ENCODE measurements at regions not wholly inside any gene's neighbourhood (a gene's known extent, or its start where the extent isn't known, plus 50 kb on each side); places are given as distances from the start of the nearest gene placed in this dataset.

DNA sequence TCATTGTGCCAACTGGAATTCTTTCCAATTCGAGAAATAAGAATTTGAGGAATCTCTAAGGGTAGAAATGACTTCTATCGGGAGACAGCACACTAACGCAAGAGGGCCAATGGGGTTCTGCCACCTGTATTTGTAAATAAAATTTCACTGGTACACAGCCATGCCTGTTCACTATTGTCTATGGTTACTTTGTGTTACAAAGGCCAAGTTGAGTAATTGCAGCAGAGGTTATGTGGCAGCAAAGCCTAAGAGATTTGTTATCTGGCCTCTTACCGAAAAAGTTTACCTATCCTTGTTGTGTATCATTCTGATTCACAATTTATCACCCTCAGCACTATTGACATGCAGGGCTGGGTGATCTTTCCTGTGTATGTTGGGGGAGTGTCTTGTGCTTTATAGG is 278.0 kb downstream of the KLF5 start:
- H3K27ac ChIP-seq: no peak overlapping the region
- H3K36me3 ChIP-seq (ENCODE audit: insufficient read depth, low read length): no peaks in the 10 kb centered on the region
- H3K9me3 ChIP-seq (ENCODE audit: low read depth, low read length): no peaks in the 10 kb centered on the region
- no peak overlapping the region for H3K4me3 ChIP-seq
- DNase-seq (ENCODE audit: low read depth, low spot score): no peak
- no peak overlapping the region for H3K9ac ChIP-seq (ENCODE audit: insufficient read length)
- TF ChIP-seq FOXP2 (optimal IDR thresholded peaks at IDR 0.05; ENCODE audit: control extremely low read depth, extremely low read length, insufficient read depth) (no peak), POLR2AphosphoS5 (IDR thresholded peaks at IDR 0.05; ENCODE audit: borderline replicate concordance, low read depth, low read length) (no peak), EZH2 (IDR thresholded peaks at IDR 0.05) (no peak)

DNA sequence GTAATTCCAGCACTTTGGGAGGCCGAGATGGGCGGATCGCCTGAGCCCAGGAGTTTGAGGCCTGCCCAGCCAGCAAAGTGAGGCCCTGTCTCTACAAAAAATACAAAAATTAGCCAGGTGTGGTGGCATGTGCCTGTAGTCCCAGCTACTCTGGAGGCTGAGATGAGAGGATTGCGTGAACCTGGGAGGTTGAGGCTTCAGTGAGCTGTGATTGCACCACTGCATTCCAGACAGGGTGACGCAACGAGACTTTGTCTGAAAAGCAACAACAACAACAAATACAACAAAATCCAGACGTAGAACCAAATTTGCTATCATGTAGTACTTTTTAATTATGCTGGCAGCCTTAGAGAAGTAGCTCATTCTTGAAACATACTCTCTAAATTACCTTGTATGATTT is 277.1 kb downstream of the KLF5 start:
- Histone ChIP-seq H3K4me3 (no peak overlapping the region), H3K36me3 (ENCODE audit: insufficient read depth, low read length) (no peaks in the 10 kb centered on the region), H3K27ac (0 out of 2 replicates have a peak overlapping the region, but pooled peaks have one; percentile 97), H3K9ac (ENCODE audit: insufficient read length) (no peak overlapping the region), H3K9me3 (ENCODE audit: low read depth, low read length) (no peaks in the 10 kb centered on the region)
- TF ChIP-seq FOXP2 (optimal IDR thresholded peaks at IDR 0.05; ENCODE audit: control extremely low read depth, extremely low read length, insufficient read depth) (no peak), EZH2 (IDR thresholded peaks at IDR 0.05) (no peak), POLR2AphosphoS5 (IDR thresholded peaks at IDR 0.05; ENCODE audit: borderline replicate concordance, low read depth, low read length) (no peak)
- no peak for DNase-seq (ENCODE audit: low read depth, low spot score)

GRCh38 chr13:73335210-73335609 is 276.4 kb downstream of the KLF5 start:
- peak overlapping the region; percentile 97 for H3K27ac ChIP-seq
- H3K36me3 ChIP-seq (ENCODE audit: insufficient read depth, low read length): no peaks in the 10 kb centered on the region
- H3K9ac ChIP-seq (ENCODE audit: insufficient read length): no peak overlapping the region
- peak overlapping the region; percentile 59 for H3K4me3 ChIP-seq
- TF ChIP-seq POLR2AphosphoS5 (IDR thresholded peaks at IDR 0.05; ENCODE audit: borderline replicate concordance, low read depth, low read length) (no peak), EZH2 (IDR thresholded peaks at IDR 0.05) (no peak), FOXP2 (optimal IDR thresholded peaks at IDR 0.05; ENCODE audit: control extremely low read depth, extremely low read length, insufficient read depth) (no peak)
- H3K9me3 ChIP-seq (ENCODE audit: low read depth, low read length): no peaks in the 10 kb centered on the region
- peak; percentile 55 for DNase-seq (ENCODE audit: low read depth, low spot score)

DNA sequence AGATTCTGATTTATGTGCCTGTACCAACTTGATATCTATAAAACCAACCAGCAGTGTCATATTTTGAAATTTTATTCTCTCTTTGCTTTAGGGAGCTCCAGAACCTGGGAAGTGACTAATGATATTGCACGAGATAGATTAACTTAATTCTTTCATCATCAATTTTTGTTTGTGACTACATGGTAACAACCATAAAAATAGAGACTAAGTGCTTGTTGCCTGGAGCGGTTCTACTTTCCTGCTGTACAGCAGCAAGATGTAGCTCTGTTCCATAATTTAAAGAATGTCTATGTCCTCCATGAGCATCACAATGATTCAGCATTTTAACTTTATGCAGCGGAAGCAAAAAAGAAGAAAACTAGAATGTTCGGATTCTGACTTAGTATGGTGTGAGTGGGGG is 275.6 kb downstream of the KLF5 start:
- no peaks in the 10 kb centered on the region for H3K9me3 ChIP-seq (ENCODE audit: low read depth, low read length)
- no peak for TF ChIP-seq EZH2 (IDR thresholded peaks at IDR 0.05)
- TF ChIP-seq POLR2AphosphoS5 (IDR thresholded peaks at IDR 0.05; ENCODE audit: borderline replicate concordance, low read depth, low read length): peak; percentile 56; the same call in 1 of the 2 replicates
- H3K36me3 ChIP-seq (ENCODE audit: insufficient read depth, low read length): no peaks in the 10 kb centered on the region
- peak overlapping the region; percentile 59 for H3K4me3 ChIP-seq
- peak; percentile 80 for DNase-seq (ENCODE audit: low read depth, low spot score)
- peak overlapping the region; percentile 50 for H3K9ac ChIP-seq (ENCODE audit: insufficient read length)
- H3K27ac ChIP-seq: peak overlapping the region; percentile 97

DNA sequence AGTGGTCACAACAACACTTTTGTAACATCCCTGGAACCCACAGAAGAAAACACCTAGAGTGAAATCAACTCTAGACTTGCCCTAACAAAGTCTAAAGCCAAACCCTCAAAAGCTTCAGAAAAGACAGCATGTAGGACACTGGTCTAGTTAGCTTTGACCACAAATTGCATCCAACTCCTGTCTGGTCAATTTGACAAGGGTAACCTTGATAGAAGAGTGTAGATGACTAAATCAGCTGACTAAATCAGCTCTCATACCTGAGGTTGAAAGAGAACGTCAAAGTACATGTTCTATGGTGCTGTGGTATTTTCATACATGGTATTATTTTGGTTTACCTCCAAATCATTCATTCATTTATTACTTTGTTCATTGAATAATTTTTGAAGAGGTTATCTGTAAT is 272.8 kb downstream of the KLF5 start:
- Histone ChIP-seq H3K9ac (ENCODE audit: insufficient read length) (no peak overlapping the region), H3K27ac (no peak overlapping the region), H3K36me3 (ENCODE audit: insufficient read depth, low read length) (no peaks in the 10 kb centered on the region), H3K4me3 (no peak overlapping the region), H3K9me3 (ENCODE audit: low read depth, low read length) (no peaks in the 10 kb centered on the region)
- no peak for DNase-seq (ENCODE audit: low read depth, low spot score)
- TF ChIP-seq EZH2 (IDR thresholded peaks at IDR 0.05) (no peak), POLR2AphosphoS5 (IDR thresholded peaks at IDR 0.05; ENCODE audit: borderline replicate concordance, low read depth, low read length) (no peak), FOXP2 (optimal IDR thresholded peaks at IDR 0.05; ENCODE audit: control extremely low read depth, extremely low read length, insufficient read depth) (no peak)

- no peak overlapping the region for H3K4me3 ChIP-seq
- no peaks in the 10 kb centered on the region for H3K9me3 ChIP-seq (ENCODE audit: low read depth, low read length)
- DNase-seq (ENCODE audit: low read depth, low spot score): no peak
- TF ChIP-seq POLR2AphosphoS5 (IDR thresholded peaks at IDR 0.05; ENCODE audit: borderline replicate concordance, low read depth, low read length) (no peak), FOXP2 (optimal IDR thresholded peaks at IDR 0.05; ENCODE audit: control extremely low read depth, extremely low read length, insufficient read depth) (no peak), EZH2 (IDR thresholded peaks at IDR 0.05) (no peak)
- no peaks in the 10 kb centered on the region for H3K36me3 ChIP-seq (ENCODE audit: insufficient read depth, low read length)
- no peak overlapping the region for H3K9ac ChIP-seq (ENCODE audit: insufficient read length)
- no peak overlapping the region for H3K27ac ChIP-seq
Measured at GRCh38 chr13:73329355-73329754, 270.6 kb downstream of the KLF5 start.

GRCh38 chr13:73327579-73327978 is 268.8 kb downstream of the KLF5 start:
- TF ChIP-seq POLR2AphosphoS5 (IDR thresholded peaks at IDR 0.05; ENCODE audit: borderline replicate concordance, low read depth, low read length) (no peak), EZH2 (IDR thresholded peaks at IDR 0.05) (no peak), FOXP2 (optimal IDR thresholded peaks at IDR 0.05; ENCODE audit: control extremely low read depth, extremely low read length, insufficient read depth) (no peak)
- H3K9ac ChIP-seq (ENCODE audit: insufficient read length): no peak overlapping the region
- DNase-seq (ENCODE audit: low read depth, low spot score): no peak
- no peaks in the 10 kb centered on the region for H3K36me3 ChIP-seq (ENCODE audit: insufficient read depth, low read length)
- H3K9me3 ChIP-seq (ENCODE audit: low read depth, low read length): no peaks in the 10 kb centered on the region
- H3K4me3 ChIP-seq: no peak overlapping the region
- no peak overlapping the region for H3K27ac ChIP-seq

- Histone ChIP-seq H3K27ac (no peak overlapping the region), H3K36me3 (ENCODE audit: insufficient read depth, low read length) (no peaks in the 10 kb centered on the region), H3K9me3 (ENCODE audit: low read depth, low read length) (no peaks in the 10 kb centered on the region), H3K9ac (ENCODE audit: insufficient read length) (no peak overlapping the region), H3K4me3 (no peak overlapping the region)
- no peak for DNase-seq (ENCODE audit: low read depth, low spot score)
- TF ChIP-seq EZH2 (IDR thresholded peaks at IDR 0.05) (no peak), FOXP2 (optimal IDR thresholded peaks at IDR 0.05; ENCODE audit: control extremely low read depth, extremely low read length, insufficient read depth) (no peak), POLR2AphosphoS5 (IDR thresholded peaks at IDR 0.05; ENCODE audit: borderline replicate concordance, low read depth, low read length) (no peak)
Measured at GRCh38 chr13:73325723-73326558, 267.1 kb downstream of the KLF5 start.

Data from SK-N-MC (cell line).